ENCODE measurements at regions not wholly inside any gene's neighbourhood (a gene's known extent, or its start where the extent isn't known, plus 50 kb on each side); places are given as distances from the start of the nearest gene placed in this dataset.

GRCh38 chr9:2337627-2338026 is 284.0 kb upstream of the VLDLR start:
- TF ChIP-seq POLR2A (IDR thresholded peaks at IDR 0.05; ENCODE audit: low read depth, low read length) (no peak), POLR2AphosphoS5 (IDR thresholded peaks at IDR 0.05; ENCODE audit: low read depth, low read length) (no peak), TAF1 (IDR thresholded peaks at IDR 0.05; ENCODE audit: borderline replicate concordance, low read depth, low read length) (no peak)
